A673 (cell line): ENCODE measurements at regions not wholly inside any gene's neighbourhood (a gene's known extent, or its start where the extent isn't known, plus 50 kb on each side); places are given as distances from the start of the nearest gene placed in this dataset.

ENCODE experiments used
- BruUV-seq: library from RNA; stranded (reverse); fragments of 400-500 nt; replicated peaks from 2 replicates; lab custom pipeline; 2021; lab: Mats Ljungman, UMichigan
- CTCF ChIA-PET: fragments of 300-600 bp; sonication (Branson Sonifier 250); formaldehyde crosslinking; loops from one replicate; lab custom pipeline; 2022; ENCODE audit warnings: antibody characterized with exemption; lab: Charles Lee
- POLR2A ChIA-PET: fragments of 300-600 bp; sonication (Branson Sonifier 250); formaldehyde crosslinking; loops from one replicate; lab custom pipeline; 2022; ENCODE audit warnings: antibody characterized with exemption; ENCODE audit not compliant: low non-redundant PET; lab: Charles Lee
- DNase-seq: peaks from one replicate; pipeline ENCODE4 v3.0.0-alpha.2; 2015; ENCODE audit warnings: low spot score
- H3K27ac ChIP-seq: fragments of 200-600 bp; sonication (generic); 2 replicates; pipeline ENCODE4 v1.5.1; 2016; ENCODE audit warnings: mixed run types, low read depth, mild to moderate bottlenecking, mixed read lengths, antibody characterized with exemption, low read length; ENCODE audit not compliant: poor library complexity, severe bottlenecking
- H3K27me3 ChIP-seq: fragments of 200-600 bp; sonication (generic); replicated peaks from 2 replicates; pipeline ENCODE4 v1.6.1; 2017; ENCODE audit warnings: mixed run types, low read depth, mild to moderate bottlenecking, mixed read lengths, antibody characterized with exemption, low read length; ENCODE audit not compliant: insufficient read depth, poor library complexity
- H3K36me3 ChIP-seq: fragments of 200-600 bp; sonication (generic); 2 replicates; pipeline ENCODE4 v1.6.1; 2016; ENCODE audit warnings: mixed run types, mild to moderate bottlenecking, mixed read lengths, antibody characterized with exemption, low read length; ENCODE audit not compliant: insufficient read depth, poor library complexity, severe bottlenecking
- H3K4me1 ChIP-seq: fragments of 200-600 bp; sonication (generic); 2 replicates; pipeline ENCODE4 v1.6.1; 2017; ENCODE audit warnings: mixed run types, mild to moderate bottlenecking, mixed read lengths, antibody characterized with exemption, low read length; ENCODE audit not compliant: insufficient read depth, poor library complexity, severe bottlenecking
- H3K4me3 ChIP-seq: fragments of 200-600 bp; sonication (generic); 2 replicates; pipeline ENCODE4 v1.5.1; 2016; ENCODE audit warnings: low read depth, mixed run types, mild to moderate bottlenecking, mixed read lengths, low read length; ENCODE audit not compliant: poor library complexity, severe bottlenecking
- H3K9me3 ChIP-seq: fragments of 200-600 bp; sonication (generic); 2 replicates; pipeline ENCODE4 v1.6.1; 2016; ENCODE audit warnings: mixed run types, low read depth, mild to moderate bottlenecking, mixed read lengths, antibody characterized with exemption, low read length; ENCODE audit not compliant: poor library complexity, severe bottlenecking
- CTCF ChIP-seq: fragments of 300-800, 200-600 bp; sonication (generic); conservative IDR thresholded peaks from 2 replicates; pipeline ENCODE4 v1.5.1; 2017; ENCODE audit warnings: low read depth, mild to moderate bottlenecking, antibody characterized with exemption, low read length, moderate library complexity, mixed read lengths
- EZH2 ChIP-seq: fragments of 200-600 bp; sonication (generic); IDR thresholded peaks from 2 replicates; pipeline ENCODE4 v1.6.1; 2017; ENCODE audit warnings: borderline replicate concordance, low read depth, mild to moderate bottlenecking, mixed read lengths, antibody characterized with exemption, low read length; ENCODE audit not compliant: poor library complexity, severe bottlenecking
- intact Hi-C: fragments of 100-400 bp; cut with micrococcal nuclease; formaldehyde crosslinking; loops from one replicate; pipeline ENCODE4 v1.10.0; 2022; ENCODE audit not compliant: unreplicated experiment

DNA sequence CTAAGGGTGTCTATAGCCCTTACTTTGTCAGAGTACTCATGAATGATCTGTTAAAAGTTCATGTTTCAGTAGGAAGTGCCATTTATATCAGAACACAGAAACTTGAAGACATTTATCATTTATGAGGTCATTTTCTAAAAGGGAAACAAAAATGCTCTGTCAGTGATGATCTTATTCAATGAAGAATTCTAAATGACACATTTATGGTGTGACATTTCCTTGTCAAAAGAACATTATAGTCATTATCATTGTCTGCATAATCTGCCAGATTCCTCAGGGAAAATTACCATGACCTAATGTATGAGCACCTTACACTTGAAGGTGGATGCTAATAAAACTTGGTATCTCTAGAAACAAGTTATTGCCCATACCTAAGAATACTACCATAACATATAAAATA is 853.8 kb upstream of the SLITRK6 start:
- H3K9me3 ChIP-seq = no peaks in the 10 kb centered on the region
- no peak overlapping the region for H3K4me3 ChIP-seq
- CTCF ChIA-PET = no interaction called here
- no TSS peak for BruUV-seq
- H3K27me3 ChIP-seq = no peaks in the 10 kb centered on the region
- intact Hi-C loops = no loop called here
- no peaks in the 10 kb centered on the region for H3K4me1 ChIP-seq
- no peaks in the 10 kb centered on the region for H3K36me3 ChIP-seq
- TF ChIP-seq EZH2 (no peak), CTCF (no peak)
- no peak overlapping the region for H3K27ac ChIP-seq
- DNase-seq = no peak
- POLR2A ChIA-PET = no interaction called here

DNA sequence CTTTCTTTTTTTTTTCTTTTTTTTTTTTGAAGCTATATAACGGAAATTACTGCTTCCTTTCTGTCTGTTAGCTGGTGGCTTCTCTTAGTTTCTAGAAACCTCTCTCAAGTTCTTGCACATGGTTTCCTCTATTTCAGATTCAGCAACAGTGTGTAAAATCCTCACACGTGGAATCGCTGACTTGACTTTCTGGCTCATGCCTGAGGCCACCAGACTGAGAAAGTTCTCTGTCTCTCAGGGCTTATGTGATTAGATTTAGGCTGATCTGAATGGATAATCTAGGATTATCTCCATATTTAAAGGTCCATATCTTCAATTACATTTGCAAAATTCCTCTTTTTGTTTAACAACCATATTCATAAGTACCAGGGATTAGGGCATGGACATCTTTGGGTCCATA is 856.3 kb upstream of the SLITRK6 start:
- Histone ChIP-seq H3K9me3 (no peaks in the 10 kb centered on the region), H3K27me3 (no peaks in the 10 kb centered on the region), H3K4me3 (no peak overlapping the region), H3K4me1 (no peaks in the 10 kb centered on the region), H3K36me3 (no peaks in the 10 kb centered on the region), H3K27ac (no peak overlapping the region)
- BruUV-seq = no TSS peak
- CTCF ChIA-PET = interaction anchor here (0.6 kb wide), 1 partner anchor 64 kb away, joined by 3 read pairs; no protein-coding TSS in a partner anchor
- no peak for TF ChIP-seq CTCF
- POLR2A ChIA-PET = no interaction called here
- intact Hi-C loops = no loop called here
- no peak for DNase-seq

DNA sequence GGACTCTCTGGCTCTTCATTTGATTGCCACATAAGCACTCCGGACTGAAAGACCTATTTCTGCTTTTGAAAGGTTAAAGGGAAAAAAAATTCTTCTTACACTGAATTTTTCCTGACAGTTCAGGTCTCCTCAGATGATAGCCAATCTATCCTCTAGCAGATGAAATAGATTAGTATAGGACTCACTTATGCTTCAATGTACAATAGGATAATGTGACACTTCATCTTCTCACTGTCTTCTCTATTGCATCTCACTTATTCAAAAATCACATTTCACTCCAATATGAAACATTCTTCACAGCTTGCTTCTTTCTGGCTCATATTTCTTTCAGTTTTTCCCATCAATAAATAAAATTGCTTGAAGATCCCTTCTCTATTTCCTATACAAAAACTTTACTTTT is 860.9 kb upstream of the SLITRK6 start:
- BruUV-seq = no TSS peak
- no peak for TF ChIP-seq CTCF
- no peak for TF ChIP-seq EZH2
- intact Hi-C loops = no loop called here

More for the DNA sequence above, 860.9 kb upstream of the SLITRK6 start:
- no peak overlapping the region for H3K27ac ChIP-seq
- no peaks in the 10 kb centered on the region for H3K4me1 ChIP-seq
- H3K4me3 ChIP-seq = no peak overlapping the region
- H3K36me3 ChIP-seq = no peaks in the 10 kb centered on the region
- CTCF ChIA-PET = no interaction called here
- H3K9me3 ChIP-seq = no peaks in the 10 kb centered on the region
- POLR2A ChIA-PET = no interaction called here
- no peak for DNase-seq
- H3K27me3 ChIP-seq = no peaks in the 10 kb centered on the region
